GM12801 (cell line): ENCODE measurements at regions not wholly inside any gene's neighbourhood (a gene's known extent, or its start where the extent isn't known, plus 50 kb on each side); places are given as distances from the start of the nearest gene placed in this dataset.

Experiments
- CTCF ChIP-seq: IDR thresholded peaks from one replicate; pipeline ENCODE4 v1.5.1; 2011; ENCODE audit warnings: control low read depth; ENCODE audit not compliant: insufficient read length; ENCODE audit errors: extremely low read depth

GRCh38 chr5:62077823-62078550 is 228.0 kb upstream of the KIF2A start:
- TF ChIP-seq CTCF, result no peak

- no peak for TF ChIP-seq CTCF
Measured at GRCh38 chr5:62082370-62082801, 223.6 kb upstream of the KIF2A start.

- no peak for TF ChIP-seq CTCF
Measured at GRCh38 chr5:62083247-62083646, 222.8 kb upstream of the KIF2A start.

GRCh38 chr5:62083661-62084060 is 222.3 kb upstream of the KIF2A start:
- no peak for TF ChIP-seq CTCF

DNA sequence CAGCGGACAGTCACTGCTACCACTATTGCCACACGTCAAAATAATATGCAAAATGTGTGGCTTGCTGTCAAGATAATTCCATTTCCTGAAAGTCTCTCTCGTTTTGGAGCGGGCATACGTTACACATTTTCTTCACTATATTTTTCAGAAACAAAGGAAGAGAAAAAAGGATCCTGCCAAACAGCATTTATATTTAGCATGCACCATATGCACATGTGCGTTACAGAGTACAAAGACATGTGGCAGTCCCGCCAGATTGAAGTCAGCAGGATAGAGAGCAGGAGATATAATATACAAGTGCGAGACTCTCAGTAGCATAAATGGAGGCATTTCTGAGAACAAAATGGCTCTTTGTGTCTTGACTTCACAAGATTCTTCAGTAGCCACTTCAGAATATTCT is 221.6 kb upstream of the KIF2A start:
- TF ChIP-seq CTCF, result no peak

GRCh38 chr5:62090953-62091352 is 215.1 kb upstream of the KIF2A start:
- no peak for TF ChIP-seq CTCF

DNA sequence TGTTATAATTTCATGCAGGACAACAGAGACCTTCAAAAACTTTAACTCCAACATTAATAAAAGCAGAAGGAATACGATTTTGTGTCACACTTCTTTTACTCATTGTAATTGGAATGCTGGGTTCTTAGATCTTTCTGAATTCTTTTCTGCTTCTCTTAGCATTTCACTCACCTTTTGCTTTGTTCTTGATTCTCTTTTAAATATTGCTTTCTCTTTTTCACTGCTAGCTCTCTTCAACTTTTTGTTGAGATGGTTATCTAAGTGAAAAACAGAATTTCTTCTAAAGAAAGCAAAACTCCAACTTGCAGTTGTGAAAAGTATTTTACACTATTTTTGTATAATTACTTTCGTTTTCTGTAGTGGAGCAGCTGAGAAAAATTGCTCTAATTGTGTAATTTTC is 212.6 kb upstream of the KIF2A start:
- no peak for TF ChIP-seq CTCF
